ENCODE measurements at regions not wholly inside any gene's neighbourhood (a gene's known extent, or its start where the extent isn't known, plus 50 kb on each side); places are given as distances from the start of the nearest gene placed in this dataset.

GRCh38 chr17:77708049-77708448 lies 250.5 kb upstream of the TNRC6C start:
- DNase-seq (ENCODE audit: low spot score), result no peak
- ChIA-PET POLR2A (ENCODE audit: low non-redundant PET) (no interaction called here), CTCF (no interaction called here)
- no peak overlapping the region for H3K27ac ChIP-seq
- TF ChIP-seq CTCF (conservative IDR thresholded peaks at IDR 0.05; ENCODE audit: low read depth), result no peak

GRCh38 chr17:77708936-77709335 lies 249.6 kb upstream of the TNRC6C start:
- no peak overlapping the region for H3K27ac ChIP-seq
- CTCF ChIA-PET, result no interaction called here
- TF ChIP-seq CTCF (conservative IDR thresholded peaks at IDR 0.05; ENCODE audit: low read depth), result no peak
- POLR2A ChIA-PET (ENCODE audit: low non-redundant PET), result no interaction called here
- DNase-seq (ENCODE audit: low spot score), result no peak

- DNase-seq (ENCODE audit: low spot score), result no peak
- CTCF ChIA-PET, result interaction anchor here (0.5 kb wide), 1 partner anchor 21 kb away, joined by 3 read pairs; no protein-coding TSS in a partner anchor
- no peak for TF ChIP-seq CTCF (conservative IDR thresholded peaks at IDR 0.05; ENCODE audit: low read depth)
- H3K27ac ChIP-seq, result no peak overlapping the region
- POLR2A ChIA-PET (ENCODE audit: low non-redundant PET), result no interaction called here
These were observed 248.9 kb upstream of the TNRC6C start for GRCh38 chr17:77709594-77709993.

- no peak overlapping the region for H3K27ac ChIP-seq
- ChIA-PET CTCF (no interaction called here), POLR2A (ENCODE audit: low non-redundant PET) (no interaction called here)
- no peak for DNase-seq (ENCODE audit: low spot score)
- no peak for TF ChIP-seq CTCF (conservative IDR thresholded peaks at IDR 0.05; ENCODE audit: low read depth)
These were observed 245.9 kb upstream of the TNRC6C start for GRCh38 chr17:77712578-77712977.

GRCh38 chr17:77716289-77716926 lies 242.1 kb upstream of the TNRC6C start:
- no peak for DNase-seq (ENCODE audit: low spot score)
- CTCF ChIA-PET, result no interaction called here
- no peak overlapping the region for H3K27ac ChIP-seq
- POLR2A ChIA-PET (ENCODE audit: low non-redundant PET), result no interaction called here
- TF ChIP-seq CTCF (conservative IDR thresholded peaks at IDR 0.05; ENCODE audit: low read depth), result no peak

GRCh38 chr17:77717941-77718668 lies 240.4 kb upstream of the TNRC6C start:
- no peak overlapping the region for H3K27ac ChIP-seq
- POLR2A ChIA-PET (ENCODE audit: low non-redundant PET), result no interaction called here
- CTCF ChIA-PET, result no interaction called here
- DNase-seq (ENCODE audit: low spot score), result no peak
- no peak for TF ChIP-seq CTCF (conservative IDR thresholded peaks at IDR 0.05; ENCODE audit: low read depth)
